H9 (cell line): ENCODE measurements at regions not wholly inside any gene's neighbourhood (a gene's known extent, or its start where the extent isn't known, plus 50 kb on each side); places are given as distances from the start of the nearest gene placed in this dataset.

Source experiments
- DNase-seq: peaks from one replicate; pipeline ENCODE4 v3.0.0-alpha.2; 2017
- H2AFZ ChIP-seq: one replicate; pipeline ENCODE4 v1.6.1; 2013; ENCODE audit warnings: mild to moderate bottlenecking, low read length, control low read depth, moderate library complexity
- H2AK5ac ChIP-seq: 2 replicates; pipeline ENCODE4 v1.6.1; 2013; ENCODE audit warnings: low read length, control low read depth, mixed read lengths; ENCODE audit not compliant: insufficient read length
- H2BK120ac ChIP-seq: one replicate; pipeline ENCODE4 v1.6.1; 2013; ENCODE audit warnings: low read depth, mild to moderate bottlenecking, low read length, control low read depth, inconsistent platforms; ENCODE audit not compliant: poor library complexity, severe bottlenecking
- H2BK12ac ChIP-seq: 2 replicates; pipeline ENCODE4 v1.6.1; 2013; ENCODE audit warnings: low read length, control low read depth, mixed read lengths, low read depth; ENCODE audit not compliant: insufficient read length
- H2BK15ac ChIP-seq: 2 replicates; pipeline ENCODE4 v1.6.1; 2013; ENCODE audit warnings: low read depth, low read length, control low read depth
- H2BK20ac ChIP-seq: one replicate; pipeline ENCODE4 v1.6.1; 2013; ENCODE audit warnings: low read depth, mild to moderate bottlenecking, low read length, control low read depth, inconsistent platforms; ENCODE audit not compliant: poor library complexity, severe bottlenecking
- H2BK5ac ChIP-seq: 2 replicates; pipeline ENCODE4 v1.6.1; 2013; ENCODE audit warnings: low read length, control low read depth, mixed read lengths; ENCODE audit not compliant: insufficient read length
- H3K14ac ChIP-seq: 2 replicates; pipeline ENCODE4 v1.6.1; 2013; ENCODE audit warnings: low read length, control low read depth; ENCODE audit not compliant: insufficient read depth
- H3K18ac ChIP-seq: 2 replicates; pipeline ENCODE4 v1.6.1; 2013; ENCODE audit warnings: low read depth, mild to moderate bottlenecking, mixed read lengths, low read length, control low read depth; ENCODE audit not compliant: insufficient read length
- H3K23ac ChIP-seq: 2 replicates; pipeline ENCODE4 v1.6.1; 2013; ENCODE audit warnings: low read length, control low read depth, mixed read lengths, low read depth; ENCODE audit not compliant: insufficient read length
- H3K23me2 ChIP-seq: 2 replicates; pipeline ENCODE4 v1.6.1; 2013; ENCODE audit warnings: low read depth, mild to moderate bottlenecking, mixed read lengths, low read length, control low read depth; ENCODE audit not compliant: insufficient read length, poor library complexity, severe bottlenecking
- H3K27ac ChIP-seq: 2 replicates; pipeline ENCODE4 v1.5.1; 2013; ENCODE audit warnings: low read length, control low read depth, mixed read lengths, low read depth; ENCODE audit not compliant: insufficient read length
- H3K27me3 ChIP-seq: 2 replicates; pipeline ENCODE4 v1.6.1; 2013; ENCODE audit warnings: low read length, control low read depth, inconsistent platforms; ENCODE audit not compliant: insufficient read depth
- H3K4ac ChIP-seq: 2 replicates; pipeline ENCODE4 v1.6.1; 2013; ENCODE audit warnings: low read depth, mild to moderate bottlenecking, control low read depth, inconsistent platforms, low read length, moderate library complexity
- H3K4me1 ChIP-seq: 2 replicates; pipeline ENCODE4 v1.6.1; 2013; ENCODE audit warnings: low read length, control low read depth, inconsistent platforms; ENCODE audit not compliant: insufficient read depth
- H3K4me2 ChIP-seq: 2 replicates; pipeline ENCODE4 v1.6.1; 2013; ENCODE audit warnings: low read length, control low read depth, mixed read lengths; ENCODE audit not compliant: insufficient read length, insufficient read depth
- H3K56ac ChIP-seq: 2 replicates; pipeline ENCODE4 v1.6.1; 2013; ENCODE audit warnings: low read depth, mild to moderate bottlenecking, mixed read lengths, low read length, control low read depth; ENCODE audit not compliant: insufficient read length
- H3K79me1 ChIP-seq: 2 replicates; pipeline ENCODE4 v1.6.1; 2013; ENCODE audit warnings: low read depth, mild to moderate bottlenecking, moderate library complexity, low read length, control low read depth, inconsistent platforms; ENCODE audit not compliant: insufficient read depth, poor library complexity, severe bottlenecking
- H3K79me2 ChIP-seq: 2 replicates; pipeline ENCODE4 v1.6.1; 2013; ENCODE audit warnings: low read length, control low read depth, inconsistent platforms; ENCODE audit not compliant: insufficient read depth
- H3K9ac ChIP-seq: 2 replicates; pipeline ENCODE4 v1.6.1; 2013; ENCODE audit warnings: low read length, control low read depth, mixed read lengths; ENCODE audit not compliant: insufficient read length; ENCODE audit errors: extremely low read depth
- H3K9me3 ChIP-seq: one replicate; pipeline ENCODE4 v1.6.1; 2013; ENCODE audit warnings: low read depth, low read length, inconsistent platforms; ENCODE audit not compliant: control insufficient read depth
- H3T11ph ChIP-seq: one replicate; pipeline ENCODE4 v1.6.1; 2013; ENCODE audit warnings: mild to moderate bottlenecking, low read length, control low read depth, inconsistent platforms
- H4K20me1 ChIP-seq: one replicate; pipeline ENCODE4 v1.6.1; 2013; ENCODE audit not compliant: control insufficient read depth, insufficient read length, insufficient read depth
- H4K5ac ChIP-seq: 2 replicates; pipeline ENCODE4 v1.6.1; 2013; ENCODE audit warnings: low read depth, mild to moderate bottlenecking, mixed read lengths, low read length, control low read depth; ENCODE audit not compliant: insufficient read length
- H4K8ac ChIP-seq: replicated peaks from 2 replicates; pipeline ENCODE4 v1.6.1; 2013; ENCODE audit warnings: low read length, control low read depth, mixed read lengths, low read depth; ENCODE audit not compliant: insufficient read length
- H4K91ac ChIP-seq: 2 replicates; pipeline ENCODE4 v1.6.1; 2013; ENCODE audit warnings: low read depth, mild to moderate bottlenecking, moderate library complexity, mixed read lengths, low read length, control low read depth; ENCODE audit not compliant: insufficient read length
- H3K27ac Mint-ChIP-seq, 3 experiments: 2 replicates in 2 of 3; 3 replicates in 1 of 3; pipeline ENCODE4 v1.8.0; 2020 to 2021; ENCODE audit warnings: mixed read lengths in 3 of 3, mild to moderate bottlenecking in 1 of 3, moderate library complexity in 1 of 3
- H3K27me3 Mint-ChIP-seq: 2 replicates; pipeline ENCODE4 v1.8.0; 2021; ENCODE audit warnings: low read depth, mild to moderate bottlenecking, moderate library complexity, mixed read lengths
- H3K36me3 Mint-ChIP-seq, 3 experiments: 2 replicates in 2 of 3; 3 replicates in 1 of 3; pipeline ENCODE4 v1.8.0; 2020 to 2021; ENCODE audit warnings: low read depth in 3 of 3, mixed read lengths in 3 of 3; ENCODE audit not compliant: insufficient read depth in 1 of 3
- H3K4me1 Mint-ChIP-seq, 2 experiments: 2 replicates each; pipeline ENCODE4 v1.8.0; 2020; ENCODE audit warnings: mixed read lengths in 2 of 2
- H3K4me3 Mint-ChIP-seq, 2 experiments: 2 replicates in 1 of 2; 3 replicates in 1 of 2; pipeline ENCODE4 v1.8.0; 2020 to 2021; ENCODE audit warnings: mild to moderate bottlenecking in 2 of 2, mixed read lengths in 2 of 2, moderate library complexity in 1 of 2
- H3K9me3 Mint-ChIP-seq, 2 experiments: 2 replicates in 1 of 2; 3 replicates in 1 of 2; pipeline ENCODE4 v1.8.0; 2020; ENCODE audit warnings: mild to moderate bottlenecking in 2 of 2, mixed read lengths in 2 of 2, moderate library complexity in 1 of 2
- WGBS: extraction: QIAGEN DNeasy Blood & Tissue Kit; methylation state at CpG from one replicate; pipeline ENCODE4 v1.1.7; 2013; ENCODE audit warnings: missing lambda C conversion rate, low lambda C conversion rate, mixed read lengths; ENCODE audit not compliant: insufficient read length; ENCODE audit errors: extremely low coverage; 5-methylcytosine and 5-hydroxymethylcytosine counted together
- TF ChIP-seq, protein P1 (sequence below): fragments of 200-600 bp; sonication (generic); conservative IDR thresholded peaks from 3 replicates; pipeline ENCODE4 v1.8.0; 2021; ENCODE audit warnings: antibody characterized with exemption, mild to moderate bottlenecking

DNA sequence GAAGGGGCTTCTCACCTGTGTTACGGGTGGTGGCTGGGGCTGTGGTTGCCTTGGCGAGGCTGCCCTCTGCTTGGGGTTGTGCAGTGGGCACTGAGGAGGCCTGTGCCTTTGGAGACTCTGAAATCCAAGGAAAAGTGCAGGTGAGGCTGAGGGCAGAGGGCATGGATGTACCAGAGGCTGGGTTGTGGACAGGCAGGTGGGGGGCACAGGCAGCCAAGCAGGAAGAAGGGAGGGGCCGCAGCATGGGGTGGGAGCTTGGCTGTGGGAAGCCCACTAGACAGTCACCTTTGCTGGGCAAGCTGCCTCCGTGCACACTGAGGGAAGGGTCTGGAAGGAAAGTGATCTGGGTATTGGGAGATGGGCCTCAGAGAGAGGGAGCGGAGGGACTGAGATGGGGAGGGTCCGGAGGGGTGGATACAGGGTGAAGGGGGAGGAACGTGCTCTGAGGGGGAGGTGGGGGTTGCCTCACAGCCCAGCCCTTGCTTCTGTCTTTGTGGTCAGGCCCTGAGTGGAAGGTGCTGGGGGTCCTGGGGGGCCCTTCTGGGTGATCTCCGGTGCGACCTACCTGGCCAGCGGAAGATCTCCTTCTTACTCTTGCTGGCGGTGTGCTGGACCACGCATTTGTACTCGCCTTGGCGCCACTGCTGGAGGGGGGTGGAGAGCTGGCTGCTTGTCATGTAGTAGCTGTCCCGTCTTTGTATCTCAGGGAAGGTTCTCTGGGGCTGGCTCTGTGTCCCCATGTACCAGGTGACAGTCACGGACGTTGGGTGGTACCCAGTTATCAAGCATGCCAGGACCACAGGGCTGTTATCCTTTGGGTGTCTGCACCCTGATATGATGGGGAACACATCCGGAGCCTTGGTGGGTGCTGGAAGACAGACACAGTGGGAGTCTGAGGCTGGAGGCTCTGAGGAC lies 318.7 kb downstream of the TMEM121 start:
- Histone ChIP-seq H3K18ac (no peak overlapping the region), H3K27me3 (no peaks in the 10 kb centered on the region), H3K79me1 (no peaks in the 10 kb centered on the region), H3K23me2 (no peaks in the 10 kb centered on the region), H2BK5ac (no peak overlapping the region), H2BK120ac (no peak overlapping the region), H3K14ac (no peak overlapping the region), H2AK5ac (no peak overlapping the region), H3K4me2 (no peak overlapping the region), H3K27ac (no peak overlapping the region), H4K8ac (no peak overlapping the region), H3T11ph (no peak overlapping the region), H4K20me1 (no peaks in the 10 kb centered on the region), H2BK15ac (no peak overlapping the region), H3K56ac (no peak overlapping the region), H3K79me2 (no peaks in the 10 kb centered on the region), H2BK12ac (no peak overlapping the region), H3K4ac (no peak overlapping the region), H3K9ac (no peak overlapping the region), H2BK20ac (no peak overlapping the region), H2AFZ (no peak overlapping the region), H4K91ac (no peak overlapping the region), H3K9me3 (peaks cover 90% of the 10 kb centered on the region), H4K5ac (no peak overlapping the region), H3K4me1 (no peaks in the 10 kb centered on the region), H3K23ac (no peak overlapping the region)
- Mint-ChIP-seq H3K27ac (peak overlapping the region in 1 of 3 experiments; percentile 44; a peak in 1 of 7 replicates), H3K27me3 (peaks cover 5% of the 10 kb centered on the region; the same call in 1 of the 2 replicates), H3K4me3 (no peak overlapping the region), H3K36me3 (peaks cover 15 to 39% (median 19%) of the 10 kb centered on the region in 3 experiments), H3K4me1 (no peaks in the 10 kb centered on the region), H3K9me3 (peaks cover 76 to 87% of the 10 kb centered on the region in 2 experiments)
- WGBS: no CpG with 5 or more reads among the region's 18 CpGs
- TF ChIP-seq, protein P1, sequence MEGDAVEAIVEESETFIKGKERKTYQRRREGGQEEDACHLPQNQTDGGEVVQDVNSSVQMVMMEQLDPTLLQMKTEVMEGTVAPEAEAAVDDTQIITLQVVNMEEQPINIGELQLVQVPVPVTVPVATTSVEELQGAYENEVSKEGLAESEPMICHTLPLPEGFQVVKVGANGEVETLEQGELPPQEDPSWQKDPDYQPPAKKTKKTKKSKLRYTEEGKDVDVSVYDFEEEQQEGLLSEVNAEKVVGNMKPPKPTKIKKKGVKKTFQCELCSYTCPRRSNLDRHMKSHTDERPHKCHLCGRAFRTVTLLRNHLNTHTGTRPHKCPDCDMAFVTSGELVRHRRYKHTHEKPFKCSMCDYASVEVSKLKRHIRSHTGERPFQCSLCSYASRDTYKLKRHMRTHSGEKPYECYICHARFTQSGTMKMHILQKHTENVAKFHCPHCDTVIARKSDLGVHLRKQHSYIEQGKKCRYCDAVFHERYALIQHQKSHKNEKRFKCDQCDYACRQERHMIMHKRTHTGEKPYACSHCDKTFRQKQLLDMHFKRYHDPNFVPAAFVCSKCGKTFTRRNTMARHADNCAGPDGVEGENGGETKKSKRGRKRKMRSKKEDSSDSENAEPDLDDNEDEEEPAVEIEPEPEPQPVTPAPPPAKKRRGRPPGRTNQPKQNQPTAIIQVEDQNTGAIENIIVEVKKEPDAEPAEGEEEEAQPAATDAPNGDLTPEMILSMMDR: no peak
- peak; percentile 14 for DNase-seq
